ENCODE measurements at regions not wholly inside any gene's neighbourhood (a gene's known extent, or its start where the extent isn't known, plus 50 kb on each side); places are given as distances from the start of the nearest gene placed in this dataset.
A peak's percentile ranks its signal among the peaks of the same experiment; 100 is the strongest.

- DNase-seq (ENCODE audit: low read depth, low spot score) = no peak
- in situ Hi-C loops (cut with HindIII; ENCODE audit: low pct_unique_long_range_greater_than_20kb, low sequenced_read_pairs) = no loop called here
These were observed 622.7 kb downstream of the RAPGEF2 start for GRCh38 chr4:159725571-159725970.

GRCh38 chr4:159735281-159736207, 632.7 kb downstream of the RAPGEF2 start:
- no peak for DNase-seq (ENCODE audit: low read depth, low spot score)
- in situ Hi-C loops (cut with HindIII; ENCODE audit: low pct_unique_long_range_greater_than_20kb, low sequenced_read_pairs) = no loop called here

- no peak for DNase-seq (ENCODE audit: low read depth, low spot score)
- in situ Hi-C loops (cut with HindIII; ENCODE audit: low pct_unique_long_range_greater_than_20kb, low sequenced_read_pairs) = no loop called here
These were observed 633.5 kb downstream of the RAPGEF2 start for GRCh38 chr4:159736411-159736810.

GRCh38 chr4:159743971-159744370, 641.1 kb downstream of the RAPGEF2 start:
- in situ Hi-C loops (cut with HindIII; ENCODE audit: low pct_unique_long_range_greater_than_20kb, low sequenced_read_pairs) = no loop called here
- DNase-seq (ENCODE audit: low read depth, low spot score) = no peak

- in situ Hi-C loops (cut with HindIII; ENCODE audit: low pct_unique_long_range_greater_than_20kb, low sequenced_read_pairs) = no loop called here
- DNase-seq (ENCODE audit: low read depth, low spot score) = no peak
These were observed 645.1 kb downstream of the RAPGEF2 start for GRCh38 chr4:159747983-159748382.

GRCh38 chr4:159748834-159749444, 646.1 kb downstream of the RAPGEF2 start:
- no peak for DNase-seq (ENCODE audit: low read depth, low spot score)
- in situ Hi-C loops (cut with HindIII; ENCODE audit: low pct_unique_long_range_greater_than_20kb, low sequenced_read_pairs) = no loop called here

- DNase-seq (ENCODE audit: low read depth, low spot score) = no peak
- in situ Hi-C loops (cut with HindIII; ENCODE audit: low pct_unique_long_range_greater_than_20kb, low sequenced_read_pairs) = no loop called here
These were observed 654.6 kb downstream of the RAPGEF2 start for GRCh38 chr4:159757499-159757898.

GRCh38 chr4:159758061-159758460, 655.2 kb downstream of the RAPGEF2 start:
- DNase-seq (ENCODE audit: low read depth, low spot score) = no peak
- in situ Hi-C loops (cut with HindIII; ENCODE audit: low pct_unique_long_range_greater_than_20kb, low sequenced_read_pairs) = no loop called here

GRCh38 chr4:159762672-159763071, 659.8 kb downstream of the RAPGEF2 start:
- in situ Hi-C loops (cut with HindIII; ENCODE audit: low pct_unique_long_range_greater_than_20kb, low sequenced_read_pairs) = no loop called here
- no peak for DNase-seq (ENCODE audit: low read depth, low spot score)

GRCh38 chr4:159764343-159764952, 661.6 kb downstream of the RAPGEF2 start:
- in situ Hi-C loops (cut with HindIII; ENCODE audit: low pct_unique_long_range_greater_than_20kb, low sequenced_read_pairs) = no loop called here

GRCh38 chr4:159765382-159765781, 662.5 kb downstream of the RAPGEF2 start:
- DNase-seq (ENCODE audit: low read depth, low spot score) = no peak
- in situ Hi-C loops (cut with HindIII; ENCODE audit: low pct_unique_long_range_greater_than_20kb, low sequenced_read_pairs) = no loop called here

More at GRCh38 chr4:159764343-159764952, 661.6 kb downstream of the RAPGEF2 start:
- peak; percentile 73 for DNase-seq (ENCODE audit: low read depth, low spot score)

GRCh38 chr4:159766241-159766640, 663.4 kb downstream of the RAPGEF2 start:
- DNase-seq (ENCODE audit: low read depth, low spot score) = peak; percentile 67

GRCh38 chr4:159767406-159767805, 664.5 kb downstream of the RAPGEF2 start:
- in situ Hi-C loops (cut with HindIII; ENCODE audit: low pct_unique_long_range_greater_than_20kb, low sequenced_read_pairs) = no loop called here
- no peak for DNase-seq (ENCODE audit: low read depth, low spot score)

More at GRCh38 chr4:159766241-159766640, 663.4 kb downstream of the RAPGEF2 start:
- in situ Hi-C loops (cut with HindIII; ENCODE audit: low pct_unique_long_range_greater_than_20kb, low sequenced_read_pairs) = no loop called here

GRCh38 chr4:159768016-159768415, 665.1 kb downstream of the RAPGEF2 start:
- DNase-seq (ENCODE audit: low read depth, low spot score) = no peak
- in situ Hi-C loops (cut with HindIII; ENCODE audit: low pct_unique_long_range_greater_than_20kb, low sequenced_read_pairs) = no loop called here

- in situ Hi-C loops (cut with HindIII; ENCODE audit: low pct_unique_long_range_greater_than_20kb, low sequenced_read_pairs) = no loop called here
- DNase-seq (ENCODE audit: low read depth, low spot score) = no peak
These were observed 667.5 kb downstream of the RAPGEF2 start for GRCh38 chr4:159770401-159770800.

- in situ Hi-C loops (cut with HindIII; ENCODE audit: low pct_unique_long_range_greater_than_20kb, low sequenced_read_pairs) = no loop called here
- DNase-seq (ENCODE audit: low read depth, low spot score) = no peak
These were observed 668.1 kb downstream of the RAPGEF2 start for GRCh38 chr4:159770969-159771368.

GRCh38 chr4:159776961-159777360, 674.1 kb downstream of the RAPGEF2 start:
- in situ Hi-C loops (cut with HindIII; ENCODE audit: low pct_unique_long_range_greater_than_20kb, low sequenced_read_pairs) = no loop called here
- no peak for DNase-seq (ENCODE audit: low read depth, low spot score)

GRCh38 chr4:159777689-159778088, 674.8 kb downstream of the RAPGEF2 start:
- in situ Hi-C loops (cut with HindIII; ENCODE audit: low pct_unique_long_range_greater_than_20kb, low sequenced_read_pairs) = no loop called here
- DNase-seq (ENCODE audit: low read depth, low spot score) = no peak

Measured in SK-MEL-5 (cell line).